Colonic mucosa (tissue), 4 donors: ENCODE measurements at regions not wholly inside any gene's neighbourhood (a gene's known extent, or its start where the extent isn't known, plus 50 kb on each side); places are given as distances from the start of the nearest gene placed in this dataset.

ENCODE experiments used
- DNase-seq: peaks from one replicate; pipeline ENCODE4 v3.0.0-alpha.2; 2020
- H3K27ac ChIP-seq: fragments of 200-600 bp; one replicate; pipeline ENCODE4 v1.8.0; 2021
- H3K27me3 ChIP-seq: fragments of 200-600 bp; one replicate; pipeline ENCODE4 v1.8.0; 2021
- H3K36me3 ChIP-seq: fragments of 200-600 bp; one replicate; pipeline ENCODE4 v1.8.0; 2021
- H3K4me1 ChIP-seq: fragments of 200-600 bp; one replicate; pipeline ENCODE4 v1.8.0; 2021; ENCODE audit warnings: mild to moderate bottlenecking
- H3K4me3 ChIP-seq: fragments of 200-600 bp; one replicate; pipeline ENCODE4 v1.8.0; 2021
- H3K9ac ChIP-seq, 2 donors: one replicate each; pipeline ENCODE4 v1.7.0; 2013; ENCODE audit warnings: control low read depth in 2 of 2, low read depth in 2 of 2, low read length in 2 of 2
- H3K9me3 ChIP-seq: fragments of 200-600 bp; one replicate; pipeline ENCODE4 v1.8.0; 2021
- intact Hi-C: fragments of 100-400 bp; cut with DNase I; formaldehyde crosslinking; loops from one replicate; pipeline ENCODE4 v1.14.1; 2022
- TF ChIP-seq, protein P1 (sequence below): fragments of 200-600 bp; IDR thresholded peaks from one replicate; pipeline ENCODE4 v1.8.0; 2022; ENCODE audit warnings: antibody characterized with exemption, mild to moderate bottlenecking
- donor health status: healthy.
- donor health status: DM: no; HTN: no; CAD: no.
- donor health status: DM: no; HTN: no; CAD: no.

DNA sequence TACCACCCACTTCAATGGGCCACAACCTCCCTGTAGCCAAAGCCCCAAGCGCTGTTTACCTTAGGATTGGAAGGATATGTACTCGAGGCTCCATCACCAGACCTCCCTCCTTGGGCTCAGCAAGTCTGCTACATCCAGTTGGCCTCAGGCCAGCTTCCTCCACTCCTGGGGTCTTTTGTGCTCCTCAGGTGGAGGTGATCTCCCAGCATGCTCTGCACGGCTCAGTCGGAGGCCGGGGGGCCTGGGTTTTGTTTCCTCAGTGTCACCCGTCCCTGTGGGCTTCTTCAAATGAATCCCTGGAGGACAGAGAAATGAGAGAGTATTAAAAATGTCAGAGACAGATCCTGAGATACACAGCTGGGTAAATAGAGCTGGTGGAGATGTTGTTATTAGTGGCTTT is 723.1 kb upstream of the TBX3 start:
- DNase-seq = no peak

DNA sequence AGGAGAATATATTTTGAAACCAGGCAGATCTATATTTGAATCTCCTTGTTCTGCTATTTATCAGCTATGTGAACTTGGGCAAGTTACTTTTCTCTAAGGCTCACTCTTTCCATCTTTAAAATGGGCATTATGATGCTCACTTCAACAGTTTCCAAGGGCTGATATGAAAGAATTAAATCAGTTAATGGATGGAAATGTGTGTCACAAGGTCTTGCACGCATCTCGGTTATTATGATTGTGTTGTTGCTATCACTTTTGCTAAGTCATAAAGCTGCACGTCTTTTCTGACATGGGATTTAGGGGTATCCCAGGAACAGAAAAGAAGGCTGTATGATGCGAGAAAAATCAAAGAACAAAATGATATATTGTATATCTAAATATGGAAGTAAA is 721.5 kb upstream of the TBX3 start:
- intact Hi-C loops = no loop called here
- Histone ChIP-seq H3K36me3 (no peaks in the 10 kb centered on the region), H3K4me3 (no peak overlapping the region), H3K27ac (no peak overlapping the region), H3K27me3 (no peaks in the 10 kb centered on the region), H3K4me1 (no peaks in the 10 kb centered on the region), H3K9me3 (no peaks in the 10 kb centered on the region), H3K9ac (no peak overlapping the region)
- no peak for DNase-seq
- TF ChIP-seq, protein P1, sequence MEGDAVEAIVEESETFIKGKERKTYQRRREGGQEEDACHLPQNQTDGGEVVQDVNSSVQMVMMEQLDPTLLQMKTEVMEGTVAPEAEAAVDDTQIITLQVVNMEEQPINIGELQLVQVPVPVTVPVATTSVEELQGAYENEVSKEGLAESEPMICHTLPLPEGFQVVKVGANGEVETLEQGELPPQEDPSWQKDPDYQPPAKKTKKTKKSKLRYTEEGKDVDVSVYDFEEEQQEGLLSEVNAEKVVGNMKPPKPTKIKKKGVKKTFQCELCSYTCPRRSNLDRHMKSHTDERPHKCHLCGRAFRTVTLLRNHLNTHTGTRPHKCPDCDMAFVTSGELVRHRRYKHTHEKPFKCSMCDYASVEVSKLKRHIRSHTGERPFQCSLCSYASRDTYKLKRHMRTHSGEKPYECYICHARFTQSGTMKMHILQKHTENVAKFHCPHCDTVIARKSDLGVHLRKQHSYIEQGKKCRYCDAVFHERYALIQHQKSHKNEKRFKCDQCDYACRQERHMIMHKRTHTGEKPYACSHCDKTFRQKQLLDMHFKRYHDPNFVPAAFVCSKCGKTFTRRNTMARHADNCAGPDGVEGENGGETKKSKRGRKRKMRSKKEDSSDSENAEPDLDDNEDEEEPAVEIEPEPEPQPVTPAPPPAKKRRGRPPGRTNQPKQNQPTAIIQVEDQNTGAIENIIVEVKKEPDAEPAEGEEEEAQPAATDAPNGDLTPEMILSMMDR = no peak

More for the DNA sequence above, 723.1 kb upstream of the TBX3 start:
- TF ChIP-seq, protein P1 = no peak
- intact Hi-C loops = no loop called here
- Histone ChIP-seq H3K9me3 (no peaks in the 10 kb centered on the region), H3K4me1 (no peaks in the 10 kb centered on the region), H3K36me3 (no peaks in the 10 kb centered on the region), H3K27ac (no peak overlapping the region), H3K9ac (no peak overlapping the region), H3K27me3 (no peaks in the 10 kb centered on the region), H3K4me3 (no peak overlapping the region)

DNA sequence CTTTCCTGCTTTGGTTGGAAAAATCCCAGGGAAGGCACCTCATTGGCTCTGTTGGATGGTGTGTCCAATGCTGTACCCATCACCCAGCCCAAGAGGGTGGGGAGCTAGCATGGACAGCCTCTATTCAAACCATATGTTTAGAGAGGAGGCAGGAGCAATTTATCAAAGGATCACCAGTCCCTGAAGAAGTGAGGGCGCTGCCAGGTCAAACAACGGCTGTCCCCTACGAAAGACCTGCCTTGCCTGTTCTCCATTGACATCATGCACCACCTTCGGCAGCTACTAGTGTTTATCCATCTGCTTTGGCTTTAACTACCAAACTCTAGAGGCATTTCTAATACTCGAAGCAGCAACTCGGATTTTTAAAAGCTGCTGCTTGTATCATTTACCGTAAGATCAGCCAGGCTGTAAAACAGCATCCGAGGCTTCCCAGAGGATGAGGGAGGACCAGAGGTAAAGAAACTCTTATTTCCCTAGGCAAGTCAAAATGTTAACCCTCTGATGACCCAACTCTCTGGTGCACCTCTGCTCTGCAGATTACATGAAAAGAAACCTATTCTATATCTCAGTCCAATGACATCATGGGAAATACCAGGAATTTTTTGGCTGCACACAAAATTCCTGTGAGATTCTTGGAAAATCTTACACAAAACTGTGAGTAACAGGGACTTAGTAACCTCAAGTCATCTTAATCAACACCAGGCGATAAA is 720.9 kb upstream of the TBX3 start:
- DNase-seq = no peak
- TF ChIP-seq, protein P1 = no peak
- no peaks in the 10 kb centered on the region for H3K9me3 ChIP-seq
- no peak overlapping the region for H3K27ac ChIP-seq
- no peaks in the 10 kb centered on the region for H3K4me1 ChIP-seq
- H3K4me3 ChIP-seq = no peak overlapping the region
- intact Hi-C loops = no loop called here
- H3K9ac ChIP-seq = no peak overlapping the region
- no peaks in the 10 kb centered on the region for H3K36me3 ChIP-seq
- H3K27me3 ChIP-seq = no peaks in the 10 kb centered on the region

DNA sequence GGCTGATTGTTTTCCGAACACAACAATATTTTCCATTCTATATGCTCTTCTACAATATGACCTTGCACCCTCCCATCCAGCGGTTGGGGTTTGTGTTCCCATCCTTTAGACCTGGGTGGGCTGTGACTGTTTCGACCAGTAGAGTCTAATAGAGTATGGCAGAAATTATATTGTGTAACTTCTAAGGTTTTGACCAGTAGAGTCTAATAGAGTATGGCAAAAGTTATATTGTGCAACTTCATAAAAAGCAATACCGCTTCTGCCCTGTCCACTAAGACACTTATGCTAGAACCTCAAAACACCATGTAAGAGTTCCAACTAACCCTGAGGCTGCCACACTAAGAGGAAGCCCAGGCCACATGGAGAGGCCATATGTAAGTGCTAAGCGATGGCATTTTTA is 719.7 kb upstream of the TBX3 start:
- no peak for DNase-seq
- TF ChIP-seq, protein P1 = no peak
- no peaks in the 10 kb centered on the region for H3K36me3 ChIP-seq
- H3K9me3 ChIP-seq = no peaks in the 10 kb centered on the region
- no peak overlapping the region for H3K4me3 ChIP-seq
- H3K27me3 ChIP-seq = no peaks in the 10 kb centered on the region
- H3K9ac ChIP-seq = no peak overlapping the region
- intact Hi-C loops = no loop called here
- no peak overlapping the region for H3K27ac ChIP-seq
- H3K4me1 ChIP-seq = no peaks in the 10 kb centered on the region

DNA sequence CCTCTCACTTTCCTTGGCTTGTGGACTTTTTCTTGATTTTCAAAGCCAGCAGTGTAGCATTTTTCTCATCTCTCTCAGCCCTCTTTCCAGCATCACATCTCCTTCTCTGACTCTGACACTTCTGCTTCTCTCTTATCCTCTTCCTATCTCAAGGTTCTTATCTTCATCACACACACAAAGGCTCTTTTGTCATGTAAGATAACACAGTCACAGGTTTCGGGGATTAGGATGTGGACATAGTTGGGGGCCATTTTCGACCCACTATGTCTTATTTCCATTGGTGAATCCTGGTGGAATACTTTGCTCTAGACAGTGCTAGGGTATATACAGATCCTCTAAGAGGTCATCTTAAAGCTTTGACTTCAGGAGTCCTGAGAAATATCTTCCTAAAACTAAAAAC is 719.3 kb upstream of the TBX3 start:
- Histone ChIP-seq H3K9me3 (no peaks in the 10 kb centered on the region), H3K9ac (no peak overlapping the region), H3K36me3 (no peaks in the 10 kb centered on the region), H3K4me3 (no peak overlapping the region), H3K4me1 (no peaks in the 10 kb centered on the region), H3K27me3 (no peaks in the 10 kb centered on the region), H3K27ac (no peak overlapping the region)
- intact Hi-C loops = no loop called here
- no peak for DNase-seq
- TF ChIP-seq, protein P1 = no peak
